ENCODE measurements at regions not wholly inside any gene's neighbourhood (a gene's known extent, or its start where the extent isn't known, plus 50 kb on each side); places are given as distances from the start of the nearest gene placed in this dataset.

- no peak for TF ChIP-seq POLR2A (IDR thresholded peaks at IDR 0.05)
- no peak for TF ChIP-seq CTCF (IDR thresholded peaks at IDR 0.05)
- TF ChIP-seq POLR2AphosphoS5 (IDR thresholded peaks at IDR 0.05) = no peak
Observed at GRCh38 chr2:196335221-196335634, 163.8 kb upstream of the STK17B start.
